ENCODE measurements at regions not wholly inside any gene's neighbourhood (a gene's known extent, or its start where the extent isn't known, plus 50 kb on each side); places are given as distances from the start of the nearest gene placed in this dataset.

- Mint-ChIP-seq H3K36me3 (ENCODE audit: insufficient read depth in 1 of 3, low read depth in 3 of 3) (no peaks in the 10 kb centered on the region; a peak in 1 of 7 replicates), H3K4me3 (no peak overlapping the region), H3K4me1 (no peaks in the 10 kb centered on the region), H3K27ac (no peak overlapping the region), H3K9me3 (no peaks in the 10 kb centered on the region), H3K27me3 (ENCODE audit: low read depth) (no peaks in the 10 kb centered on the region)
- Histone ChIP-seq H3K79me2 (ENCODE audit: insufficient read depth, low read length) (no peaks in the 10 kb centered on the region), H2BK15ac (ENCODE audit: low read depth, low read length) (no peak overlapping the region), H2BK12ac (ENCODE audit: insufficient read length, low read depth, low read length) (no peak overlapping the region), H2AFZ (ENCODE audit: low read length) (no peak overlapping the region), H2AK5ac (ENCODE audit: insufficient read length, low read length) (no peak overlapping the region), H4K8ac (replicated peaks; ENCODE audit: insufficient read length, low read depth, low read length) (no peak overlapping the region), H3K4ac (ENCODE audit: low read depth, low read length) (no peak overlapping the region), H2BK120ac (ENCODE audit: low read depth, low read length, poor library complexity, severe bottlenecking) (no peak overlapping the region), H3K14ac (ENCODE audit: insufficient read depth, low read length) (no peak overlapping the region), H4K5ac (ENCODE audit: insufficient read length, low read depth, low read length) (no peak overlapping the region), H3K4me2 (ENCODE audit: insufficient read depth, insufficient read length, low read length) (no peak overlapping the region), H3K23me2 (ENCODE audit: insufficient read length, low read depth, low read length, poor library complexity, severe bottlenecking) (no peaks in the 10 kb centered on the region), H3T11ph (ENCODE audit: low read length) (no peak overlapping the region), H3K9ac (ENCODE audit: extremely low read depth, insufficient read length, low read length) (no peak overlapping the region), H3K27ac (ENCODE audit: insufficient read length, low read depth, low read length) (no peak overlapping the region), H3K23ac (ENCODE audit: insufficient read length, low read depth, low read length) (no peak overlapping the region), H4K20me1 (ENCODE audit: control insufficient read depth, insufficient read depth, insufficient read length) (no peaks in the 10 kb centered on the region), H2BK20ac (ENCODE audit: low read depth, low read length, poor library complexity, severe bottlenecking) (no peak overlapping the region), H3K56ac (ENCODE audit: insufficient read length, low read depth, low read length) (no peak overlapping the region), H4K91ac (ENCODE audit: insufficient read length, low read depth, low read length) (no peak overlapping the region), H3K4me1 (ENCODE audit: insufficient read depth, low read length) (no peaks in the 10 kb centered on the region), H3K9me3 (ENCODE audit: control insufficient read depth, low read depth, low read length) (no peaks in the 10 kb centered on the region), H3K79me1 (ENCODE audit: insufficient read depth, low read depth, low read length, poor library complexity, severe bottlenecking) (no peaks in the 10 kb centered on the region), H3K18ac (ENCODE audit: insufficient read length, low read depth, low read length) (no peak overlapping the region), H2BK5ac (ENCODE audit: insufficient read length, low read length) (no peak overlapping the region), H3K27me3 (ENCODE audit: insufficient read depth, low read length) (no peaks in the 10 kb centered on the region)
- WGBS (ENCODE audit: extremely low coverage, insufficient read length, low lambda C conversion rate), result no CpG with 5 or more reads among the region's 2 CpGs
- TF ChIP-seq CTCF (conservative IDR thresholded peaks at IDR 0.05), result no peak
- no peak for DNase-seq
Observed at GRCh38 chr9:106065579-106066214, 371.4 kb downstream of the TMEM38B start.

Measured in H9 (cell line).